ENCODE measurements at regions not wholly inside any gene's neighbourhood (a gene's known extent, or its start where the extent isn't known, plus 50 kb on each side); places are given as distances from the start of the nearest gene placed in this dataset.

GRCh38 chr5:105817914-105818313, 1852.8 kb downstream of the EFNA5 start:
- TF ChIP-seq POLR2AphosphoS5 (IDR thresholded peaks at IDR 0.05; ENCODE audit: low read depth, low read length) (no peak), TAF1 (IDR thresholded peaks at IDR 0.05; ENCODE audit: borderline replicate concordance, insufficient read depth, low read length) (no peak), FOXP2 (optimal IDR thresholded peaks at IDR 0.05; ENCODE audit: borderline replicate concordance, extremely low read depth, extremely low read length, insufficient read depth) (no peak)
- TF ChIP-seq, protein P1, sequence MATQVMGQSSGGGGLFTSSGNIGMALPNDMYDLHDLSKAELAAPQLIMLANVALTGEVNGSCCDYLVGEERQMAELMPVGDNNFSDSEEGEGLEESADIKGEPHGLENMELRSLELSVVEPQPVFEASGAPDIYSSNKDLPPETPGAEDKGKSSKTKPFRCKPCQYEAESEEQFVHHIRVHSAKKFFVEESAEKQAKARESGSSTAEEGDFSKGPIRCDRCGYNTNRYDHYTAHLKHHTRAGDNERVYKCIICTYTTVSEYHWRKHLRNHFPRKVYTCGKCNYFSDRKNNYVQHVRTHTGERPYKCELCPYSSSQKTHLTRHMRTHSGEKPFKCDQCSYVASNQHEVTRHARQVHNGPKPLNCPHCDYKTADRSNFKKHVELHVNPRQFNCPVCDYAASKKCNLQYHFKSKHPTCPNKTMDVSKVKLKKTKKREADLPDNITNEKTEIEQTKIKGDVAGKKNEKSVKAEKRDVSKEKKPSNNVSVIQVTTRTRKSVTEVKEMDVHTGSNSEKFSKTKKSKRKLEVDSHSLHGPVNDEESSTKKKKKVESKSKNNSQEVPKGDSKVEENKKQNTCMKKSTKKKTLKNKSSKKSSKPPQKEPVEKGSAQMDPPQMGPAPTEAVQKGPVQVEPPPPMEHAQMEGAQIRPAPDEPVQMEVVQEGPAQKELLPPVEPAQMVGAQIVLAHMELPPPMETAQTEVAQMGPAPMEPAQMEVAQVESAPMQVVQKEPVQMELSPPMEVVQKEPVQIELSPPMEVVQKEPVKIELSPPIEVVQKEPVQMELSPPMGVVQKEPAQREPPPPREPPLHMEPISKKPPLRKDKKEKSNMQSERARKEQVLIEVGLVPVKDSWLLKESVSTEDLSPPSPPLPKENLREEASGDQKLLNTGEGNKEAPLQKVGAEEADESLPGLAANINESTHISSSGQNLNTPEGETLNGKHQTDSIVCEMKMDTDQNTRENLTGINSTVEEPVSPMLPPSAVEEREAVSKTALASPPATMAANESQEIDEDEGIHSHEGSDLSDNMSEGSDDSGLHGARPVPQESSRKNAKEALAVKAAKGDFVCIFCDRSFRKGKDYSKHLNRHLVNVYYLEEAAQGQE (IDR thresholded peaks at IDR 0.05; ENCODE audit: insufficient read depth in 1 of 2, low read depth in 2 of 2, low read length in 2 of 2), result no peak

All from PFSK-1 (cell line).